Mesothelial cell of epicardium (in vitro differentiated cells): ENCODE measurements at regions not wholly inside any gene's neighbourhood (a gene's known extent, or its start where the extent isn't known, plus 50 kb on each side); places are given as distances from the start of the nearest gene placed in this dataset.

Source experiments
- DNase-seq, 2 experiments: peaks; one replicate each; pipeline ENCODE4 v3.0.0; 2021; ENCODE audit warnings: low spot score in 2 of 2; ENCODE audit not compliant: unreplicated experiment in 2 of 2
- H3K27ac Mint-ChIP-seq: 2 replicates; pipeline ENCODE4 v1.8.0; 2021; ENCODE audit warnings: mixed read lengths
- H3K27me3 Mint-ChIP-seq: 2 replicates; pipeline ENCODE4 v1.8.0; 2021; ENCODE audit warnings: low read depth, mixed read lengths
- H3K36me3 Mint-ChIP-seq: 2 replicates; pipeline ENCODE4 v1.8.0; 2021; ENCODE audit warnings: mixed read lengths
- H3K4me1 Mint-ChIP-seq: 2 replicates; pipeline ENCODE4 v1.8.0; 2021; ENCODE audit warnings: mixed read lengths
- H3K4me3 Mint-ChIP-seq: 2 replicates; pipeline ENCODE4 v1.8.0; 2021; ENCODE audit warnings: mild to moderate bottlenecking, moderate library complexity, mixed read lengths
- H3K9me3 Mint-ChIP-seq: 2 replicates; pipeline ENCODE4 v1.8.0; 2021; ENCODE audit warnings: mixed read lengths
- TF ChIP-seq, protein P1 (sequence below): fragments of 200-600 bp; sonication (generic); IDR thresholded peaks from one replicate; pipeline ENCODE4 v1.5.0; 2021; ENCODE audit warnings: antibody characterized with exemption; ENCODE audit not compliant: unreplicated experiment

DNA sequence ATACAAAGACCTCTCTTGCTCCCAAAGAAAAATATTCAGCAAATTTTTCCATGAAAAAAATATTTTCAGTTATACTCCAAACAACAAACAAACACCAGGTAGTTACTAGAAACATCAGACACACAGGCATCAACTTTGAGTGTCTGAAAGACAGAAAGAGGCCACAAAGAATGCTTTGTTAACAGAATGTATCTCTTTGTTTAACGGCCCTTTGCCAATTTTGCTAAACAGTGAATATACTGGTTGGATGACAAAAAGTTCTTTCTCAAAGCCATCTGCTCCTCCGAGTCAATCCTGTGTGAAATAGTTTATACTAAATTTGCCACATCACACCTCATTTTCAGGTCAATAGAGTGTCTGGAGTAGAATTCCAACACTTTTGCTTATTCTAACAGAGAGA, 216.7 kb upstream of the PHF14 start:
- peaks cover 28% of the 10 kb centered on the region for H3K9me3 Mint-ChIP-seq
- DNase-seq = no peak
- H3K27me3 Mint-ChIP-seq = no peaks in the 10 kb centered on the region
- H3K4me1 Mint-ChIP-seq = no peaks in the 10 kb centered on the region
- no peak overlapping the region for H3K4me3 Mint-ChIP-seq
- TF ChIP-seq, protein P1, sequence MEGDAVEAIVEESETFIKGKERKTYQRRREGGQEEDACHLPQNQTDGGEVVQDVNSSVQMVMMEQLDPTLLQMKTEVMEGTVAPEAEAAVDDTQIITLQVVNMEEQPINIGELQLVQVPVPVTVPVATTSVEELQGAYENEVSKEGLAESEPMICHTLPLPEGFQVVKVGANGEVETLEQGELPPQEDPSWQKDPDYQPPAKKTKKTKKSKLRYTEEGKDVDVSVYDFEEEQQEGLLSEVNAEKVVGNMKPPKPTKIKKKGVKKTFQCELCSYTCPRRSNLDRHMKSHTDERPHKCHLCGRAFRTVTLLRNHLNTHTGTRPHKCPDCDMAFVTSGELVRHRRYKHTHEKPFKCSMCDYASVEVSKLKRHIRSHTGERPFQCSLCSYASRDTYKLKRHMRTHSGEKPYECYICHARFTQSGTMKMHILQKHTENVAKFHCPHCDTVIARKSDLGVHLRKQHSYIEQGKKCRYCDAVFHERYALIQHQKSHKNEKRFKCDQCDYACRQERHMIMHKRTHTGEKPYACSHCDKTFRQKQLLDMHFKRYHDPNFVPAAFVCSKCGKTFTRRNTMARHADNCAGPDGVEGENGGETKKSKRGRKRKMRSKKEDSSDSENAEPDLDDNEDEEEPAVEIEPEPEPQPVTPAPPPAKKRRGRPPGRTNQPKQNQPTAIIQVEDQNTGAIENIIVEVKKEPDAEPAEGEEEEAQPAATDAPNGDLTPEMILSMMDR = no peak
- H3K27ac Mint-ChIP-seq = no peak overlapping the region
- peaks cover 6% of the 10 kb centered on the region for H3K36me3 Mint-ChIP-seq

- H3K36me3 Mint-ChIP-seq = peaks cover 6% of the 10 kb centered on the region
Observed at GRCh38 chr7:10759120-10759519, 214.6 kb upstream of the PHF14 start.

GRCh38 chr7:10767771-10768170, 205.9 kb upstream of the PHF14 start:
- TF ChIP-seq, protein P1 = no peak
- Mint-ChIP-seq H3K4me3 (no peak overlapping the region), H3K36me3 (no peaks in the 10 kb centered on the region), H3K4me1 (no peaks in the 10 kb centered on the region), H3K27ac (no peak overlapping the region), H3K9me3 (peaks cover 10% of the 10 kb centered on the region), H3K27me3 (no peaks in the 10 kb centered on the region)
- DNase-seq = no peak

More at GRCh38 chr7:10759120-10759519, 214.6 kb upstream of the PHF14 start:
- Mint-ChIP-seq H3K4me1 (no peaks in the 10 kb centered on the region), H3K9me3 (peaks cover 28% of the 10 kb centered on the region), H3K27me3 (no peaks in the 10 kb centered on the region), H3K4me3 (no peak overlapping the region), H3K27ac (no peak overlapping the region)
- TF ChIP-seq, protein P1 = no peak
- DNase-seq = no peak

GRCh38 chr7:10770176-10770575, 203.5 kb upstream of the PHF14 start:
- no peak overlapping the region for H3K4me3 Mint-ChIP-seq
- TF ChIP-seq, protein P1 = no peak
- DNase-seq = no peak
- H3K36me3 Mint-ChIP-seq = no peaks in the 10 kb centered on the region
- no peak overlapping the region for H3K27ac Mint-ChIP-seq
- no peaks in the 10 kb centered on the region for H3K27me3 Mint-ChIP-seq
- H3K9me3 Mint-ChIP-seq = peaks cover 10% of the 10 kb centered on the region
- no peaks in the 10 kb centered on the region for H3K4me1 Mint-ChIP-seq

DNA sequence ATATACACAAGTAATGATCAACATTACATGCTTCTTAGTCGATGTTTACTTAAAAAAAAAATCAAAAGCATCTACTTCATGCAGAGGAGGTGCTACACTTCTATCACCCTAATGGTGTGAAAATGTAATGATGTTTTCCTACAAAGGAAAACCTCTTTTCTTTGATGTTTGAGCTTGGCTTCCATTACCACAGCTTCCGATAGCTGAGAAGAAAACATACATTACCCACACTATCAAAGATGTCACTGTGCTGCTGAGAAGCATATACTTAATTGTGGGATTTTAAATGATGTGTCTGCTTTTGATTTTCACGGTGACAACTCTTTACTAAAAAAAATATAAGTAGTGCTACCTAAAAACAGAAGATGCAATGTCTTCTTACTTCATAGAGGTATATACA, 200.2 kb upstream of the PHF14 start:
- Mint-ChIP-seq H3K9me3 (peaks cover 6% of the 10 kb centered on the region), H3K27me3 (no peaks in the 10 kb centered on the region), H3K4me1 (no peaks in the 10 kb centered on the region), H3K4me3 (no peak overlapping the region), H3K36me3 (no peaks in the 10 kb centered on the region), H3K27ac (no peak overlapping the region)
- TF ChIP-seq, protein P1 = no peak
- no peak for DNase-seq
